Vagina (tissue), 2 donors: ENCODE measurements at regions not wholly inside any gene's neighbourhood (a gene's known extent, or its start where the extent isn't known, plus 50 kb on each side); places are given as distances from the start of the nearest gene placed in this dataset.

Source experiments
- DNase-seq, 2 donors: peaks; one replicate each; pipeline ENCODE4 v3.0.0-alpha.2; 2017; ENCODE audit errors: extremely low spot score in 2 of 2
- H3K27ac ChIP-seq: fragments of 200-600 bp; sonication (generic); one replicate; pipeline ENCODE4 v1.5.1; 2019
- H3K27me3 ChIP-seq: fragments of 200-600 bp; sonication (generic); one replicate; pipeline ENCODE4 v1.5.1; 2019
- H3K36me3 ChIP-seq, 2 donors: fragments of 200-600 bp; sonication (generic); one replicate each; pipeline ENCODE4 v1.5.1; 2017 to 2019
- H3K4me1 ChIP-seq: fragments of 200-600 bp; sonication (generic); one replicate; pipeline ENCODE4 v1.5.1; 2019
- H3K4me3 ChIP-seq, 2 donors: fragments of 200-600 bp; sonication (generic); 1 replicate in 1 of 2; 2 replicates in 1 of 2; pipeline ENCODE4 v1.5.1; 2016 to 2019
- H3K9me3 ChIP-seq: fragments of 200-600 bp; sonication (generic); one replicate; pipeline ENCODE4 v1.5.1; 2019
- POLR2A ChIP-seq, 2 donors: fragments of 450-650 bp; IDR thresholded peaks; one replicate each; pipeline ENCODE4 v1.6.1; 2017; ENCODE audit warnings: antibody characterized with exemption in 2 of 2, mild to moderate bottlenecking in 2 of 2, moderate library complexity in 2 of 2
- POLR2AphosphoS5 ChIP-seq, 2 donors: sonication (generic); formaldehyde crosslinking; IDR thresholded peaks; one replicate each; pipeline ENCODE4 v1.9.0; 2017; ENCODE audit warnings: antibody characterized with exemption in 2 of 2, mild to moderate bottlenecking in 2 of 2, low read depth in 1 of 2; ENCODE audit not compliant: insufficient read depth in 1 of 2
- intact Hi-C: fragments of 100-400 bp; cut with DNase I; formaldehyde crosslinking; loops from one replicate; pipeline ENCODE4 v1.15.1; 2023
- TF ChIP-seq, protein P1 (sequence below), 3 experiments: fragments of 450-650 bp in 2 of 3; fragments of 200-600 bp in 1 of 3; sonication (generic) in 1 of 3; IDR thresholded peaks; one replicate each; pipeline ENCODE4 v1.5.1; 2017 to 2019; ENCODE audit warnings: antibody characterized with exemption in 3 of 3, mild to moderate bottlenecking in 2 of 3, moderate library complexity in 2 of 3

DNA sequence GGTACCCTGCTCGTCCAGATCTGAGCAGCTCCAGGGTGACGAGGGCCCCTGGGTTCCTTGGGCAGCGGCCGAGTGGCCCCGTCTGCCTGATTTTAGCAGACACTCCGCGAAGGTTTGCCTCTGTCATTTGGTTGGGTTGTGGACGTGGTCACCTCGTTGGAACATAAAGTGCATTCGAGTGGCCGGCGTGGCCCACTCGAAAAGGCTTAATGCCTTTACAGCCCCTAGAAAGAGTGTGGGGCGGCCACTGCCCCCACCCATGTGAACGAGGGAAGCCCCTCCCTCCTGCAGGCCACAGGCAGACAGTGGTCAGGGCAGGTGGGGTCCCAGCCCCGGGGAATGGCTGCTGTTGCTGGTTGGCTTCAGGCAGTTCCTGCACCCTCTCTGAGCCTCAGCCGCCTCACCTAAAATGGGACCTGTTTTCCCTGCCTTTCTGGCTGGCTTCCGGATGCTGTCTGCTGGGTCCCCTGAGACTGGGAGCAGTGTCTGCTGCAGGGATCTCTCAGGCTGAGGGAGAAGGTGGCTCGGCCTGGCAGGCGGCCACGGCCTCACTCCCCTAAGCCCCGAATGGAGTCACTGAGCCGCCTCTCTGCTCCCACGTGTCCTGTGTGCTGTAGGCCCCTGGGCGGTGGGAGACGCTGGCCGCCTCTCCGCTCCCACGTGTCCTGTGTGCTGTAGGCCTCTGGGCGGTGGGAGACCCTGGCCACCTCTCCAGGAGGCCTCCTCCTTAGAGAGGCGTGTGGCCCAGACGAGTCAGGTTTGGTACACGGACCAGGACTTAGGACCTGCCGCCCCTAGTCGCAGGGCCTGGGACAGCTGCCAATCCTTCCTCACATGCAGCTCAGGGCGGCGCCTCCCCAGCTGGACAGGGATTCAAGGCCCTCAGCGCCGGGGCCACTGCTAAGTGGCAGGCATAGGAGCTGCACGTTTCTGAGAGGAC lies 233.0 kb downstream of the ERMARD start:
- no peaks in the 10 kb centered on the region for H3K27me3 ChIP-seq
- intact Hi-C loops = no loop called here
- H3K27ac ChIP-seq = no peak overlapping the region
- TF ChIP-seq, protein P1, sequence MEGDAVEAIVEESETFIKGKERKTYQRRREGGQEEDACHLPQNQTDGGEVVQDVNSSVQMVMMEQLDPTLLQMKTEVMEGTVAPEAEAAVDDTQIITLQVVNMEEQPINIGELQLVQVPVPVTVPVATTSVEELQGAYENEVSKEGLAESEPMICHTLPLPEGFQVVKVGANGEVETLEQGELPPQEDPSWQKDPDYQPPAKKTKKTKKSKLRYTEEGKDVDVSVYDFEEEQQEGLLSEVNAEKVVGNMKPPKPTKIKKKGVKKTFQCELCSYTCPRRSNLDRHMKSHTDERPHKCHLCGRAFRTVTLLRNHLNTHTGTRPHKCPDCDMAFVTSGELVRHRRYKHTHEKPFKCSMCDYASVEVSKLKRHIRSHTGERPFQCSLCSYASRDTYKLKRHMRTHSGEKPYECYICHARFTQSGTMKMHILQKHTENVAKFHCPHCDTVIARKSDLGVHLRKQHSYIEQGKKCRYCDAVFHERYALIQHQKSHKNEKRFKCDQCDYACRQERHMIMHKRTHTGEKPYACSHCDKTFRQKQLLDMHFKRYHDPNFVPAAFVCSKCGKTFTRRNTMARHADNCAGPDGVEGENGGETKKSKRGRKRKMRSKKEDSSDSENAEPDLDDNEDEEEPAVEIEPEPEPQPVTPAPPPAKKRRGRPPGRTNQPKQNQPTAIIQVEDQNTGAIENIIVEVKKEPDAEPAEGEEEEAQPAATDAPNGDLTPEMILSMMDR (IDR thresholded peaks at IDR 0.05) = no peak
- TF ChIP-seq POLR2A (IDR thresholded peaks at IDR 0.05) = no peak
- TF ChIP-seq POLR2AphosphoS5 (IDR thresholded peaks at IDR 0.05; ENCODE audit: insufficient read depth in 1 of 2, low read depth in 1 of 2) = no peak
- DNase-seq = no peak
- H3K9me3 ChIP-seq = no peaks in the 10 kb centered on the region
- H3K4me1 ChIP-seq = no peaks in the 10 kb centered on the region
- no peaks in the 10 kb centered on the region for H3K36me3 ChIP-seq
- no peak overlapping the region for H3K4me3 ChIP-seq

- no peak overlapping the region for H3K27ac ChIP-seq
- TF ChIP-seq, protein P1 (IDR thresholded peaks at IDR 0.05) = no peak
- TF ChIP-seq POLR2A (IDR thresholded peaks at IDR 0.05) = no peak
- no peak for TF ChIP-seq POLR2AphosphoS5 (IDR thresholded peaks at IDR 0.05; ENCODE audit: insufficient read depth in 1 of 2, low read depth in 1 of 2)
- peaks cover 6% of the 10 kb centered on the region for H3K4me1 ChIP-seq
- DNase-seq = no peak
- no peaks in the 10 kb centered on the region for H3K36me3 ChIP-seq
- no peaks in the 10 kb centered on the region for H3K27me3 ChIP-seq
- no peaks in the 10 kb centered on the region for H3K9me3 ChIP-seq
- H3K4me3 ChIP-seq = no peak overlapping the region
- intact Hi-C loops = no loop called here
Observed at GRCh38 chr6:169983651-169984050, 232.2 kb downstream of the ERMARD start.

- TF ChIP-seq POLR2AphosphoS5 (IDR thresholded peaks at IDR 0.05; ENCODE audit: insufficient read depth in 1 of 2, low read depth in 1 of 2) = no peak
- TF ChIP-seq POLR2A (IDR thresholded peaks at IDR 0.05) = no peak
- TF ChIP-seq, protein P1 (IDR thresholded peaks at IDR 0.05) = no peak
- H3K4me3 ChIP-seq = no peak overlapping the region
- H3K27ac ChIP-seq = no peak overlapping the region
- H3K9me3 ChIP-seq = no peaks in the 10 kb centered on the region
- no peaks in the 10 kb centered on the region for H3K36me3 ChIP-seq
- peaks cover 6% of the 10 kb centered on the region for H3K4me1 ChIP-seq
- intact Hi-C loops = no loop called here
- no peak for DNase-seq
- H3K27me3 ChIP-seq = no peaks in the 10 kb centered on the region
Observed at GRCh38 chr6:169982461-169983386, 231.3 kb downstream of the ERMARD start.

- Histone ChIP-seq H3K27me3 (no peaks in the 10 kb centered on the region), H3K9me3 (no peaks in the 10 kb centered on the region), H3K4me3 (no peak overlapping the region), H3K36me3 (no peaks in the 10 kb centered on the region), H3K27ac (no peak overlapping the region), H3K4me1 (peaks cover 6% of the 10 kb centered on the region)
- TF ChIP-seq POLR2AphosphoS5 (IDR thresholded peaks at IDR 0.05; ENCODE audit: insufficient read depth in 1 of 2, low read depth in 1 of 2) (no peak), POLR2A (IDR thresholded peaks at IDR 0.05) (no peak)
- TF ChIP-seq, protein P1 (IDR thresholded peaks at IDR 0.05) = no peak
- no peak for DNase-seq
- intact Hi-C loops = no loop called here
Observed at GRCh38 chr6:169981969-169982368, 230.5 kb downstream of the ERMARD start.
